IPS DF 6.9 (cell line): ENCODE measurements at regions not wholly inside any gene's neighbourhood (a gene's known extent, or its start where the extent isn't known, plus 50 kb on each side); places are given as distances from the start of the nearest gene placed in this dataset.

Experiments
- DNase-seq: peaks from one replicate; pipeline ENCODE4 v3.0.0-alpha.2; 2013; ENCODE audit warnings: low read depth, low spot score
- H3K27ac ChIP-seq: one replicate; pipeline ENCODE4 v1.5.1; 2013; ENCODE audit warnings: low read length, control low read depth
- H3K27me3 ChIP-seq: 2 replicates; pipeline ENCODE4 v1.6.1; 2013; ENCODE audit warnings: mild to moderate bottlenecking, low read length; ENCODE audit not compliant: control insufficient read depth, insufficient read depth
- H3K36me3 ChIP-seq: 2 replicates; pipeline ENCODE4 v1.6.1; 2013; ENCODE audit warnings: low read length; ENCODE audit not compliant: control insufficient read depth, insufficient read depth
- H3K4me1 ChIP-seq: 2 replicates; pipeline ENCODE4 v1.6.1; 2013; ENCODE audit warnings: low read length; ENCODE audit not compliant: control insufficient read depth, insufficient read depth
- H3K4me3 ChIP-seq: 2 replicates; pipeline ENCODE4 v1.5.1; 2013; ENCODE audit warnings: mild to moderate bottlenecking, low read length
- H3K9me3 ChIP-seq: 2 replicates; pipeline ENCODE4 v1.6.1; 2013; ENCODE audit warnings: low read length, inconsistent platforms; ENCODE audit not compliant: control insufficient read depth, insufficient read depth
- WGBS: extraction: QIAGEN DNeasy Blood & Tissue Kit; methylation state at CpG from one replicate; pipeline ENCODE4 v1.1.7; 2013; ENCODE audit warnings: mixed read lengths, missing lambda C conversion rate; ENCODE audit not compliant: insufficient read length, insufficient coverage; 5-methylcytosine and 5-hydroxymethylcytosine counted together

DNA sequence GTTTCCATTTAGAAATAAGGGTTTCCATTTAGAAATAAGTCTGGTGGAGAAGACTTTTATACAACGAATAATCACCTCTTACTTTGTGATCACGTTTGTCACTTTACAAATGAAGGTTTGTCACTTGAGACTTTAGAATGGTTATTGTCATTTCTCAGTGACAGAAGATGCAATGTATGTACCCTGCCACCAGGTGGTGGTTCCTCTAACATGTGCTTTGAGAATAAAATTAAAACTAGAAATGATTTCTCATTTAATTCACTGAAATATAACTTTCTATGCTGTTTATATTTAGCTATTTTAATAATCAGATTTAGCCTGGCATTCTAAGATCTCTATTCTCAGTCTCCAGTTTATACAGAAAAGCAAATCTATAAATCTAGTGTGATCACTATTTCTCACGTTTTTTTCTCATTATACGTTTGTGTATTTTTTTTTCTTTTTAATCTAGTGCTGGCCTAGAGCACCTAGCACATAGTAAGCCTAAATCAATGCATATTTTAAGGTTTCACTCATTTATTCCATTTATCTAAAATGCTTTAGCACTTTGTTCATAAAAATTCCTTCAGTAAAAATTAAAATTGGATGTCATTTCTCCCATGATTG lies 57.4 kb upstream of the TFAP2D start:
- Histone ChIP-seq H3K4me1 (no peaks in the 10 kb centered on the region), H3K4me3 (no peak overlapping the region), H3K27me3 (no peaks in the 10 kb centered on the region), H3K27ac (no peak overlapping the region), H3K9me3 (no peaks in the 10 kb centered on the region), H3K36me3 (no peaks in the 10 kb centered on the region)
- no CpG with 5 or more reads among the region's 4 CpGs for WGBS
- DNase-seq, result no peak

DNA sequence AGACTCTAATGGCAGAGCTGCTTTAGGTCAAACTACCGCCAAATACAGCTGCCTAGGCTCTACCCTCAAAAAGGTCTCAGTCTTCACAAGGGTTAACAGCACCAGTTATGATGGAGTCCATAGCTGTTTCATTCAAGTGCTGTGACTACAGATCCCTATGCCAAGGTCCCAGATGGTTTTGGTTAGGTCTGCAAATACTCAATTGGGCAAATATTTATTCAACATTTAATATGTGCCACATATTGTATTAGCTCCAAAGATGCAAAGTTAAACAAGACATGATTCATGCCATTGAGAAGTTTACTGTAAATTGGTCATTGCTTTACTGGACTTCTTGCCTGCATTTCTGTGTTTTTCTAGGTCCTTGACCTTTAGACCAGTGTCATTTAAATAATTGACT lies 55.8 kb upstream of the TFAP2D start:
- H3K27me3 ChIP-seq, result no peaks in the 10 kb centered on the region
- H3K4me1 ChIP-seq, result no peaks in the 10 kb centered on the region
- H3K36me3 ChIP-seq, result no peaks in the 10 kb centered on the region
- WGBS, result no CpG with 5 or more reads among the region's 1 CpG
- no peak for DNase-seq
- no peak overlapping the region for H3K27ac ChIP-seq
- no peak overlapping the region for H3K4me3 ChIP-seq
- no peaks in the 10 kb centered on the region for H3K9me3 ChIP-seq

DNA sequence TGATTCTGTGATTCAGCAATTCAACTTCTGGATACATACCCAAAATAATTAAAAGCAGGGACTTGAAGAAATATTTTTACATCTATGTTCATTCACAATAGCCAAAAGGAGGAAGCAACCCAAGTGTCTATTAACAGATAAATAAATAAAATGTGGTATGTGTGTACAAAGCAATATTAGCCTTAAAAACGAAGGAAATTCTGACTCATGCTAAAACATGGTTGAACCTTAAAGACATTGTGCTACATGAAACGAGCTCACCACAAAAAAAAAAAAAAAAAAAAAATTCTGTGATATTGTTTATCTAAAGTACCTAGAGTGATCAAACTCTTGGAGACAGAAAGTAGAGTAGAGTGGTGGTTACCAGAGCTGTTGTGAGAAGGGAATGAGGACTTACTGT lies 54.8 kb upstream of the TFAP2D start:
- H3K4me1 ChIP-seq, result no peaks in the 10 kb centered on the region
- H3K9me3 ChIP-seq, result no peaks in the 10 kb centered on the region
- no CpG with 5 or more reads among the region's 2 CpGs for WGBS
- no peak overlapping the region for H3K27ac ChIP-seq
- no peak overlapping the region for H3K4me3 ChIP-seq
- H3K27me3 ChIP-seq, result no peaks in the 10 kb centered on the region
- no peak for DNase-seq
- H3K36me3 ChIP-seq, result no peaks in the 10 kb centered on the region

DNA sequence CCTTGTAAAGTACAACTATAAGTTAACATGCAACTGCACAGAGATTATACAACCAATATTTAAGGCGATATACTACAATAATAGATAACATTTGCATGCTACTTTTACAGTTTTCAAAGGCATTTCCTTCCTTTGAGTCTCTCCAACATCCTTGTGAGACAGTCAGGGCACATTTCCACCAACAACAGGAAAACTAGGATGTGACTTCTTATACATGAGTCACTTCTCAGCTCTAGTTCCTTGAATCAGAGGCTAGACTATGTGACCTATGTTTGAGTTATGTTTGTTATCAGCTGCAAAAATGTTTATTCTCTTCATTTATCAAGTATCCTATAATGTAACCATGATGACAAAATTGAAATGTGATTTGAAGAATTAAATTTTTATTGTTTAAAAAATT lies 51.7 kb upstream of the TFAP2D start:
- Histone ChIP-seq H3K36me3 (no peaks in the 10 kb centered on the region), H3K9me3 (no peaks in the 10 kb centered on the region), H3K4me3 (no peak overlapping the region), H3K27me3 (no peaks in the 10 kb centered on the region), H3K27ac (no peak overlapping the region), H3K4me1 (no peaks in the 10 kb centered on the region)
- no peak for DNase-seq
- WGBS, result no CpG with 5 or more reads among the region's 1 CpG
